ENCODE measurements at regions not wholly inside any gene's neighbourhood (a gene's known extent, or its start where the extent isn't known, plus 50 kb on each side); places are given as distances from the start of the nearest gene placed in this dataset.

DNA sequence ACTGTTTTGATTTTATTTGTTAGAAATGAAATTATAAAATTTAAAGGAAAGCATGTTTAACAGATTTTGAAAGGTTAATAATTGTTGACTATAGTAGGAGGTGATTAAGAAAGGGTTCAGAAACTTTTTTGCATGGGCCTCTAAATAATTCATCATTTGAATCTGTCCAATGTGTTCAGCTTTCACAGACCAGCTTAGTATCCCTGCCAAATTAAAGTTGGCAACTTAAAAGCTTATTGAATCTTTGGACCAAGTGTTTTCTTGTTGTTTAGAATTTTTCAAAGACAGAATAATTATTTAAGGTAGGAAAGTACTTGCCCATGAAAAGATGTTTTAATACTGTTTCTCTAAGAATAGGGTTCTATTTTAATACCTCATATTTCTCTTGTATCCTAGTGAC is 466.0 kb downstream of the GJA1 start:
- TF ChIP-seq, protein P1, sequence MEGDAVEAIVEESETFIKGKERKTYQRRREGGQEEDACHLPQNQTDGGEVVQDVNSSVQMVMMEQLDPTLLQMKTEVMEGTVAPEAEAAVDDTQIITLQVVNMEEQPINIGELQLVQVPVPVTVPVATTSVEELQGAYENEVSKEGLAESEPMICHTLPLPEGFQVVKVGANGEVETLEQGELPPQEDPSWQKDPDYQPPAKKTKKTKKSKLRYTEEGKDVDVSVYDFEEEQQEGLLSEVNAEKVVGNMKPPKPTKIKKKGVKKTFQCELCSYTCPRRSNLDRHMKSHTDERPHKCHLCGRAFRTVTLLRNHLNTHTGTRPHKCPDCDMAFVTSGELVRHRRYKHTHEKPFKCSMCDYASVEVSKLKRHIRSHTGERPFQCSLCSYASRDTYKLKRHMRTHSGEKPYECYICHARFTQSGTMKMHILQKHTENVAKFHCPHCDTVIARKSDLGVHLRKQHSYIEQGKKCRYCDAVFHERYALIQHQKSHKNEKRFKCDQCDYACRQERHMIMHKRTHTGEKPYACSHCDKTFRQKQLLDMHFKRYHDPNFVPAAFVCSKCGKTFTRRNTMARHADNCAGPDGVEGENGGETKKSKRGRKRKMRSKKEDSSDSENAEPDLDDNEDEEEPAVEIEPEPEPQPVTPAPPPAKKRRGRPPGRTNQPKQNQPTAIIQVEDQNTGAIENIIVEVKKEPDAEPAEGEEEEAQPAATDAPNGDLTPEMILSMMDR (IDR thresholded peaks at IDR 0.05) = no peak
- no peaks in the 10 kb centered on the region for H3K9me3 ChIP-seq
- H3K27me3 ChIP-seq = no peaks in the 10 kb centered on the region
- intact Hi-C loops (cut with DNase I) = no loop called here
- no peaks in the 10 kb centered on the region for H3K4me1 ChIP-seq
- no peak for ATAC-seq
- no peak for DNase-seq
- no peak overlapping the region for H3K4me3 ChIP-seq
- no peaks in the 10 kb centered on the region for H3K36me3 ChIP-seq
- H3K27ac ChIP-seq = no peak overlapping the region

DNA sequence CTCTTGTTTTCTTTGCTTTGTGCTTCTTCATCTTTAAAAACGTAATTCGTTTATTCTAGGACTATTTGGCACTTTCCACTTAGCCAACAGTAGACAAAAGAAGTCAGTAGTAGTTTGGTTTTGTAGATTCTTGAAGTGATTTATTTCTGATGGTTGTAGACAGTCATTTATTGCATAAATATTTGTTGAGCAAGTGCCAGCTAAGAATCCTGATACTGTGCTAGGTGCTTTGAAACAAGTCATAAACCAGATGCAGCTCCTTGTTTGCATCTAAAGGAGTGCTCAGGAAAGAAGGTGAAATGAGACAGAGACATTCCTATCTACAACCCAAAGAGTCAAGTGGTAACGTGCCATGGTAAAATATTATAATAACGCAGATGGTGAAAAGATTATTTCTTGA is 469.1 kb downstream of the GJA1 start:
- no peaks in the 10 kb centered on the region for H3K27me3 ChIP-seq
- H3K9me3 ChIP-seq = peaks cover 0 to 30% (median 10%) of the 10 kb centered on the region in 12 donors
- DNase-seq (no peak), ATAC-seq (no peak)
- no peaks in the 10 kb centered on the region for H3K36me3 ChIP-seq
- WGBS, 4 donors = 78 to 86% (median 84%) methylated on average over 4 of the region's 4 CpGs
- H3K27ac ChIP-seq = no peak overlapping the region
- H3K4me1 ChIP-seq = no peaks in the 10 kb centered on the region
- no peak for TF ChIP-seq POLR2A (IDR thresholded peaks at IDR 0.05)
- TF ChIP-seq, protein P1 (IDR thresholded peaks at IDR 0.05) = no peak
- no peak overlapping the region for H3K4me3 ChIP-seq
- intact Hi-C loops (cut with DNase I) = no loop called here

DNA sequence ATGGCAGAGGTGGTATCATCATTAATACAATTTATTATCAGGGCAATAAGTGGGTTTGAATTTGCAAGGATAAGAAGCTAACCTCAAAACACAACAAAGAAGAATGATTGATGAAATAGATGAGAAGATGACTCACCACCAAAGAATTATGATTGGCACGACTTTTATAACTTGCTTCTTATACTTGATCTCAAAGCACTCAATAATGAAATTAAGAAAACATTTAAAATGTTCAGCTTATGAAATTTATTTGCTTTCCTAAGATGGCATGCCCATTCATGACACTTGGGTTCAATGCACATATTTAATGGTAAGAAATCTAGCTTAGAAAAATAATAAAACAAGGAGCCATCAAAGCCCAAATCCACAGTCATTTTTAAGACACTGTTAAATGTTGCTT is 477.5 kb downstream of the GJA1 start:
- H3K9me3 ChIP-seq = peaks cover 0 to 40% (median 8%) of the 10 kb centered on the region in 12 donors
- H3K27me3 ChIP-seq = no peaks in the 10 kb centered on the region
- intact Hi-C loops (cut with DNase I) = loop anchor here in 1 of 10 donors (5.0 kb wide), 1 partner anchor 39 kb away; no protein-coding TSS in a partner anchor
- H3K4me1 ChIP-seq = no peaks in the 10 kb centered on the region
- DNase-seq = no peak
- WGBS, 4 donors = 73 to 91% (median 85%) methylated on average over 1 of the region's 1 CpG
- ATAC-seq = no peak
- H3K4me3 ChIP-seq = no peak overlapping the region
- no peaks in the 10 kb centered on the region for H3K36me3 ChIP-seq
- no peak overlapping the region for H3K27ac ChIP-seq
- TF ChIP-seq POLR2A (IDR thresholded peaks at IDR 0.05) = no peak
- TF ChIP-seq, protein P1 (IDR thresholded peaks at IDR 0.05) = no peak

DNA sequence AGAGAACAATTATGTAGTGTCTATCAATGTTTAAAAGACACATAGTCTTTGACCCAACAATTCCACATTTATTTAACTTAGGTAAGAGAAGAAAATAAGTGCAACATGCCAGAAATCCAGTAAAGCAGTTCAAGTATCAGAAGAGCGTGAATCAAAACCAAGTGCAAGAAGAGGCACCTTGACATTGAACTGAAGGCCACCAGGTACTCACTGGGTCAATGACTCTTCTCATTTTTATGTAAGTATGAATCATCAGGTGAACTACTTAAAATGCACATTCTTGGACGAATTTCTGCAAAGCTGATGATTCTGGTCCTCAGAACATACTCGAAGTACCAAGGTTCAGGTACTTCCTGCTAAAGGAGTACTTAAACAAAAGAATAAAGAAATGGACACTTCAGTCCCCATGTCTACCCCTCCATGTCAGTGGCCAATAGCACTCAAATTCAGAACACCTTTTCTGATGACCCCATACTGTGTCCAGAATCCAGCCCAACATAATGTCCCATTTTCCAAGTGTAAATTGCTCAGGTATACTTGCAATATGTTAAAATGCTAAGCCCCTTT is 481.9 kb downstream of the GJA1 start:
- Histone ChIP-seq H3K4me3 (no peak overlapping the region), H3K27ac (no peak overlapping the region), H3K36me3 (no peaks in the 10 kb centered on the region), H3K4me1 (no peaks in the 10 kb centered on the region), H3K9me3 (peaks cover 0 to 3% (median 0%) of the 10 kb centered on the region in 12 donors), H3K27me3 (no peaks in the 10 kb centered on the region)
- TF ChIP-seq, protein P1 (IDR thresholded peaks at IDR 0.05) = no peak
- no peak for TF ChIP-seq POLR2A (IDR thresholded peaks at IDR 0.05)
- intact Hi-C loops (cut with DNase I) = no loop called here
- WGBS, 4 donors = 85 to 95% (median 94%) methylated on average over 3 of the region's 3 CpGs
- ATAC-seq = no peak
- no peak for DNase-seq

Data from heart left ventricle (tissue), 16 donors.